Ascending aorta (tissue), 2 donors: ENCODE measurements at regions not wholly inside any gene's neighbourhood (a gene's known extent, or its start where the extent isn't known, plus 50 kb on each side); places are given as distances from the start of the nearest gene placed in this dataset.
A peak's percentile ranks its signal among the peaks of the same experiment; 100 is the strongest.

Experiments used
- DNase-seq, 2 donors: peaks; one replicate each; pipeline ENCODE4 v3.0.0-alpha.2; 2019; ENCODE audit warnings: low spot score in 2 of 2
- H3K27ac ChIP-seq, 2 donors: fragments of 200-600 bp; sonication (generic); one replicate each; pipeline ENCODE4 v1.5.1; 2016 to 2017; ENCODE audit warnings: mild to moderate bottlenecking in 1 of 2
- H3K27me3 ChIP-seq: fragments of 200-600 bp; sonication (generic); one replicate; pipeline ENCODE4 v1.5.1; 2017
- H3K36me3 ChIP-seq, 2 donors: fragments of 200-600 bp; sonication (generic); one replicate each; pipeline ENCODE4 v1.5.1; 2016
- H3K4me1 ChIP-seq, 2 donors: fragments of 200-600 bp; sonication (generic); one replicate each; pipeline ENCODE4 v1.5.1; 2016 to 2017; ENCODE audit warnings: mild to moderate bottlenecking in 1 of 2
- H3K4me3 ChIP-seq, 2 donors: fragments of 200-600 bp; sonication (generic); one replicate each; pipeline ENCODE4 v1.5.1; 2016 to 2017; ENCODE audit warnings: mild to moderate bottlenecking in 1 of 2
- H3K9me3 ChIP-seq, 2 donors: fragments of 200-600 bp; sonication (generic); one replicate each; pipeline ENCODE4 v1.5.1; 2016
- CTCF ChIP-seq, 3 experiments: fragments of 200-600 bp in 2 of 3; fragments of 450-650 bp in 1 of 3; sonication (generic) in 2 of 3; IDR thresholded peaks; one replicate each; pipeline ENCODE4 v1.5.1; 2016 to 2019; ENCODE audit warnings: antibody characterized with exemption in 3 of 3, mild to moderate bottlenecking in 1 of 3, moderate library complexity in 1 of 3
- intact Hi-C: fragments of 100-400 bp; cut with DNase I; formaldehyde crosslinking; loops from one replicate; pipeline ENCODE4 v1.15.1; 2023

- no peak for DNase-seq
- intact Hi-C loops = no loop called here
- Histone ChIP-seq H3K9me3 (no peaks in the 10 kb centered on the region), H3K4me3 (no peak overlapping the region), H3K36me3 (no peaks in the 10 kb centered on the region), H3K27me3 (no peaks in the 10 kb centered on the region), H3K27ac (no peak overlapping the region), H3K4me1 (peaks cover 3 to 40% of the 10 kb centered on the region in 2 donors)
- no peak for TF ChIP-seq CTCF (IDR thresholded peaks at IDR 0.05)
Measured at GRCh38 chr18:22549260-22549937, 131.7 kb upstream of the CTAGE1 start.

- no peak for DNase-seq
- H3K27me3 ChIP-seq = no peaks in the 10 kb centered on the region
- H3K4me1 ChIP-seq = peaks cover 3 to 33% of the 10 kb centered on the region in 2 donors
- no peaks in the 10 kb centered on the region for H3K36me3 ChIP-seq
- intact Hi-C loops = no loop called here
- no peak for TF ChIP-seq CTCF (IDR thresholded peaks at IDR 0.05)
- H3K27ac ChIP-seq = peak overlapping the region in 1 of 2 donors; percentile 68
- no peaks in the 10 kb centered on the region for H3K9me3 ChIP-seq
- H3K4me3 ChIP-seq = no peak overlapping the region
Measured at GRCh38 chr18:22550366-22550765, 132.7 kb upstream of the CTAGE1 start.

- Histone ChIP-seq H3K27ac (peak overlapping the region; percentile 64 to 68), H3K4me3 (no peak overlapping the region)
Measured at GRCh38 chr18:22550861-22551260, 133.1 kb upstream of the CTAGE1 start.

GRCh38 chr18:22551536-22552151 lies 133.9 kb upstream of the CTAGE1 start:
- peak in 1 of 2 donors; percentile 79 for DNase-seq
- no peak overlapping the region for H3K4me3 ChIP-seq
- TF ChIP-seq CTCF (IDR thresholded peaks at IDR 0.05) = no peak
- intact Hi-C loops = no loop called here
- no peaks in the 10 kb centered on the region for H3K36me3 ChIP-seq
- peaks cover 0 to 29% of the 10 kb centered on the region in 2 donors for H3K4me1 ChIP-seq
- H3K9me3 ChIP-seq = no peaks in the 10 kb centered on the region
- peak overlapping the region; percentile 68 to 77 for H3K27ac ChIP-seq
- H3K27me3 ChIP-seq = no peaks in the 10 kb centered on the region

More at GRCh38 chr18:22550861-22551260, 133.1 kb upstream of the CTAGE1 start:
- DNase-seq = no peak
- Histone ChIP-seq H3K4me1 (peaks cover 3 to 29% of the 10 kb centered on the region in 2 donors), H3K36me3 (no peaks in the 10 kb centered on the region), H3K9me3 (no peaks in the 10 kb centered on the region), H3K27me3 (no peaks in the 10 kb centered on the region)
- TF ChIP-seq CTCF (IDR thresholded peaks at IDR 0.05) = no peak
- intact Hi-C loops = no loop called here

- no peaks in the 10 kb centered on the region for H3K9me3 ChIP-seq
- no peak for TF ChIP-seq CTCF (IDR thresholded peaks at IDR 0.05)
- no peaks in the 10 kb centered on the region for H3K36me3 ChIP-seq
- peaks cover 0 to 30% of the 10 kb centered on the region in 2 donors for H3K4me1 ChIP-seq
- no peaks in the 10 kb centered on the region for H3K27me3 ChIP-seq
- H3K4me3 ChIP-seq = no peak overlapping the region
- DNase-seq = no peak
- intact Hi-C loops = no loop called here
- peak overlapping the region; percentile 68 to 77 for H3K27ac ChIP-seq
Measured at GRCh38 chr18:22552254-22552653, 134.5 kb upstream of the CTAGE1 start.
